VCaP (cell line): ENCODE measurements at regions not wholly inside any gene's neighbourhood (a gene's known extent, or its start where the extent isn't known, plus 50 kb on each side); places are given as distances from the start of the nearest gene placed in this dataset.
"Not testable (repeated sequence)": the region's sequence is repeated elsewhere in the genome, so short reads cannot be mapped to it uniquely, and the experiment has no call there.

Source experiments
- H3K27ac ChIP-seq: fragments of 450-650 bp; 2 replicates; pipeline ENCODE4 v1.5.1; 2017
- CTCF ChIP-seq: fragments of 450-650 bp; conservative IDR thresholded peaks from 2 replicates; pipeline ENCODE4 v1.5.1; 2017; ENCODE audit warnings: mild to moderate bottlenecking, moderate library complexity

GRCh38 chr4:125650557-125650956 is 335.8 kb downstream of the FAT4 start:
- no peak overlapping the region for H3K27ac ChIP-seq
- no peak for TF ChIP-seq CTCF

DNA sequence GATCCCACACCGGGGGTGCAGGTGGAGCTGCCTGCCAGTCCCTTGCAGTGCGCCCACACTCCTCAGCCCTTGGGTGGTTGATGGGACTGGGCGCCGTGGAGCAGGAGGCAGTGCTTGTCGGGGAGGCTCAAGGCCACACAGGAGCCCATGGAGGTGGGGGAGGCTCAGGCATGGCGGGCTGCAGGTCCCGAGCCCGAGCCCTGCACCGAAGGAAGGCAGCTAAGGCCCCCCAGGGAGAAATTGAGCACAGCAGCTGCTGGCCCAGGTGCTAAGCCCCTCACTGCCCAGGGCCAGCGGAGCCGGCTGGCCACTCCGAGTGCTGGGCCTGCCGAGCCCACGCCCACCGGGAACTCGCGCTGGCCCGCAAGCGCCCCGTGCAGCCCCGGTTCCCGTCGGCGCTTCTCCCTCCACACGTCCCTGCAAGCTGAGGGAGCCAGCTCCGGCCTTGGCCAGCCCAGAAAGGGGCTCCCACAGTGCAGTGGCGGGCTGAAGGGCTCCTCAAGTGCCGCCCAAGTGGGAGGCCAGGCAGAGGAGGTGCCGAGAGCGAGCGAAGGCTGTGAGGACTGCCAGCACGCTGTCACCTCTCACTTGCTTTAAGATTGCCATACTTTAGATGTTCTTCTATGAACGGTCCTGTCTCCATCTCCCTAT is 337.1 kb downstream of the FAT4 start:
- H3K27ac ChIP-seq, result not testable (repeated sequence)

GRCh38 chr4:125658773-125659172 is 344.0 kb downstream of the FAT4 start:
- no peak for TF ChIP-seq CTCF
- H3K27ac ChIP-seq, result no peak overlapping the region

DNA sequence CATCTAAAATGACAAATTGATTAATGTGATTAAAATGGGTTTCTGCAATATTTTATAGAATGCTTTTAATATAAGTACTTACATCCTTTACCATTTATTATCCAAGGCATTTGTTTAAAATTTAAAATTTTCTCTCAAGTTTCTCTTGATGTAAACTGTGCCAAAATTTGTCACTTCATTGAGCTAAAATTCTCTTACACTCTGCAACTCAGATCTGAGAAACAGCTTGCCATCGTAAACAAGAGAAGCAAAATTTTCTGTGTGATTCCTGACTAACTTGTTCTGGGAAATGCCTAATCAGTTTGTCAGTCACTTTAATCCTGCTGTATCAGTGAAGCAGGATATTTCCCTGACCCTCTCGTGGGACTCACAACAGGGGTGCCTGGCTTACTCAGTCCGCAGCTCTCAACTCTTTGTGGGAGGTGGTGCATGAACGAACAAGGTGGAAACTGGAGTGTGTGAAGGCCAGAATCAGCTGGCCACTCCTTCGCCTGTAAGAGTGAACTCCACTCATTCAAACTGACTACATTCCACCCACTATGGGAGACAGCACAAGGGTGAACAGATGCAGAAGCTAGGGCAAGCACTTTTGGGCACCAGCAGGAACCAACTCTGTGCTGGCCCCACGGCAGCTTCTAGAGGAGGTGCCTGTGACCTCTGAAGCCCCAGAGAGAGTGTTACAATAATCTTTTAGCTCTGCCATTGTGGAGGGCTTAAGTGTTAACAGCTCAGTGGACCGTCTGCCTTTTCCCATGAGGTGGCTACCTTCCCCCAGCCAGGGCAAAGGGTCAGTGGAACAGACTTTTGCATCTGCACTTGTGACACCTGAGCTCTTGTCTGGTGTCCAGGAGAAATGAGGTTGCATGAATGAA is 349.4 kb downstream of the FAT4 start:
- H3K27ac ChIP-seq, result no peak overlapping the region
- TF ChIP-seq CTCF, result no peak

GRCh38 chr4:125666635-125667034 is 351.9 kb downstream of the FAT4 start:
- no peak overlapping the region for H3K27ac ChIP-seq
- TF ChIP-seq CTCF, result no peak

DNA sequence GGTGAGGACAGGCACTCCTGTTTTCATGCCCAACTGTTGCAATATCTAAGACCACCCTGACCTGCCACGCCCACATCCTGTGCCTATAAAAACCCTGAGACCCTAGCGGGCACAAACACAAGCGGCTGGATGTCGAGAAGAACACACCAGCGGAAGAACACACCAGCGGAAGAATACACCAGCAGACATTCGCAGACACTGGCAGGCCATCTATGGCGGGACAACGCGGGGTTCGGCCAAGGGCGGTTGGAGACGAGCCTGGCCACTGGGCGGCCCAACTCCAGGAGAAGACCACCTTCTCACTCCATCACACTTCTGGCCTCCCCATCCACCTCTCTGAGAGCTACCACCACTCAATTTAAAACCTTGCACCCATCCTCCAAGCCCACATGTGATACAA is 361.4 kb downstream of the FAT4 start:
- no peak for TF ChIP-seq CTCF

GRCh38 chr4:125676583-125676982 is 361.8 kb downstream of the FAT4 start:
- H3K27ac ChIP-seq, result no peak overlapping the region
- TF ChIP-seq CTCF, result no peak

More for the DNA sequence above, 361.4 kb downstream of the FAT4 start:
- no peak overlapping the region for H3K27ac ChIP-seq
